GM20000 (cell line): ENCODE measurements at regions not wholly inside any gene's neighbourhood (a gene's known extent, or its start where the extent isn't known, plus 50 kb on each side); places are given as distances from the start of the nearest gene placed in this dataset.

Experiments used
- DNase-seq: peaks from one replicate; pipeline ENCODE4 v3.0.0; 2012; ENCODE audit warnings: low spot score
- CTCF ChIP-seq: IDR thresholded peaks from 2 replicates; pipeline ENCODE4 v1.5.1; 2012; ENCODE audit warnings: mild to moderate bottlenecking, control low read depth; ENCODE audit errors: extremely low read depth, missing control alignments

- no peak for DNase-seq
- TF ChIP-seq CTCF = no peak
These were observed 223.8 kb upstream of the CLINT1 start for GRCh38 chr5:158082696-158083287.

GRCh38 chr5:158080112-158080511 lies 221.2 kb upstream of the CLINT1 start:
- no peak for TF ChIP-seq CTCF
- no peak for DNase-seq

GRCh38 chr5:158079097-158079496 lies 220.2 kb upstream of the CLINT1 start:
- TF ChIP-seq CTCF = no peak
- DNase-seq = no peak

GRCh38 chr5:158074992-158075769 lies 216.2 kb upstream of the CLINT1 start:
- DNase-seq = peak; percentile 65
- TF ChIP-seq CTCF = peak; percentile 80

- TF ChIP-seq CTCF = no peak
- no peak for DNase-seq
These were observed 215.6 kb upstream of the CLINT1 start for GRCh38 chr5:158074597-158074991.

GRCh38 chr5:158070859-158071258 lies 211.9 kb upstream of the CLINT1 start:
- no peak for TF ChIP-seq CTCF
- no peak for DNase-seq

- no peak for DNase-seq
- TF ChIP-seq CTCF = no peak
These were observed 210.9 kb upstream of the CLINT1 start for GRCh38 chr5:158069838-158070237.
